ENCODE measurements at regions not wholly inside any gene's neighbourhood (a gene's known extent, or its start where the extent isn't known, plus 50 kb on each side); places are given as distances from the start of the nearest gene placed in this dataset.
A peak's percentile ranks its signal among the peaks of the same experiment; 100 is the strongest.
"Not testable (repeated sequence)": the region's sequence is repeated elsewhere in the genome, so short reads cannot be mapped to it uniquely, and the experiment has no call there.

GRCh38 chr1:146710838-146711521 is 227.1 kb upstream of the NBPF12 start:
- DNase-seq = not testable (repeated sequence)

- DNase-seq = not testable (repeated sequence)
These were observed 228.8 kb upstream of the NBPF12 start for GRCh38 chr1:146709302-146709701.

GRCh38 chr1:146704162-146704724 is 233.9 kb upstream of the NBPF12 start:
- DNase-seq = not testable (repeated sequence)

GRCh38 chr1:146701320-146701719 is 236.8 kb upstream of the NBPF12 start:
- DNase-seq = peak; percentile 82

- DNase-seq = not testable (repeated sequence)
These were observed 242.7 kb upstream of the NBPF12 start for GRCh38 chr1:146695388-146695787.

- DNase-seq = not testable (repeated sequence)
These were observed 246.3 kb upstream of the NBPF12 start for GRCh38 chr1:146691798-146692197.

- DNase-seq = not testable (repeated sequence)
These were observed 249.2 kb upstream of the NBPF12 start for GRCh38 chr1:146688893-146689292.

- not testable (repeated sequence) for DNase-seq
These were observed 251.3 kb upstream of the NBPF12 start for GRCh38 chr1:146686777-146687366.

GRCh38 chr1:146683126-146683429 is 255.0 kb upstream of the NBPF12 start:
- DNase-seq = not testable (repeated sequence)

- not testable (repeated sequence) for DNase-seq
These were observed 255.6 kb upstream of the NBPF12 start for GRCh38 chr1:146682227-146683125.

GRCh38 chr1:146673729-146674299 is 264.3 kb upstream of the NBPF12 start:
- not testable (repeated sequence) for DNase-seq

- DNase-seq = not testable (repeated sequence)
These were observed 265.5 kb upstream of the NBPF12 start for GRCh38 chr1:146672608-146673007.

- not testable (repeated sequence) for DNase-seq
These were observed 266.5 kb upstream of the NBPF12 start for GRCh38 chr1:146671588-146671987.

- not testable (repeated sequence) for DNase-seq
These were observed 267.1 kb upstream of the NBPF12 start for GRCh38 chr1:146670832-146671566.

GRCh38 chr1:146666275-146666674 is 271.8 kb upstream of the NBPF12 start:
- DNase-seq = not testable (repeated sequence)

- DNase-seq = not testable (repeated sequence)
These were observed 277.9 kb upstream of the NBPF12 start for GRCh38 chr1:146660242-146660641.

- not testable (repeated sequence) for DNase-seq
These were observed 281.6 kb upstream of the NBPF12 start for GRCh38 chr1:146656356-146657060.

- not testable (repeated sequence) for DNase-seq
These were observed 283.4 kb upstream of the NBPF12 start for GRCh38 chr1:146654763-146655162.

GRCh38 chr1:146645978-146646604 is 292.0 kb upstream of the NBPF12 start:
- not testable (repeated sequence) for DNase-seq

- DNase-seq = not testable (repeated sequence)
These were observed 296.6 kb upstream of the NBPF12 start for GRCh38 chr1:146641534-146641933.

- not testable (repeated sequence) for DNase-seq
These were observed 297.5 kb upstream of the NBPF12 start for GRCh38 chr1:146640671-146641070.
